WI38 (cell line): ENCODE measurements at regions not wholly inside any gene's neighbourhood (a gene's known extent, or its start where the extent isn't known, plus 50 kb on each side); places are given as distances from the start of the nearest gene placed in this dataset.

Experiments
- H3K4me3 ChIP-seq: 2 replicates; pipeline ENCODE4 v1.5.1; 2011; ENCODE audit warnings: low read depth, mild to moderate bottlenecking, control low read depth, low read length
- CTCF ChIP-seq: IDR thresholded peaks from 2 replicates; pipeline ENCODE4 v1.5.1; 2012; ENCODE audit warnings: low read depth, mild to moderate bottlenecking, control low read depth, low read length

DNA sequence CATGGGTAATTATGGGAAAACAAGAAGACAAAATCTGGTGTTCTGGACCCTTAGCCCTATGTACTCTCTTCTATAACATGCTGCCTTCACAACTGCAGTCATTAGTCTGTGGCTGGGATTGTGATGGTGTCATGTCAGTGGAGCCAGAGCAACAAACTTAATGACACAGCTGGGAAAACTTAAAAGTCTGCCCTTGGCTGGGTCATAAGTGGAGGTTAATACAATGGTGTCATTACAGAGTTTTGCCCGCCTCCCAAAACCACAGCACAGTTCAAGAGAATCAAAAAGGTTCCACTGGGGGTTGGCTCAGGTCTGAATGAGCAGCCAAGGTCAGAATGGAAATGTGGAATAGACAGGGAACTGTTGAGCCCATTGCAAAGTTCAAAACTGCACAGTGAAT is 455.7 kb upstream of the PIK3C3 start:
- no peak for TF ChIP-seq CTCF
- no peak overlapping the region for H3K4me3 ChIP-seq

DNA sequence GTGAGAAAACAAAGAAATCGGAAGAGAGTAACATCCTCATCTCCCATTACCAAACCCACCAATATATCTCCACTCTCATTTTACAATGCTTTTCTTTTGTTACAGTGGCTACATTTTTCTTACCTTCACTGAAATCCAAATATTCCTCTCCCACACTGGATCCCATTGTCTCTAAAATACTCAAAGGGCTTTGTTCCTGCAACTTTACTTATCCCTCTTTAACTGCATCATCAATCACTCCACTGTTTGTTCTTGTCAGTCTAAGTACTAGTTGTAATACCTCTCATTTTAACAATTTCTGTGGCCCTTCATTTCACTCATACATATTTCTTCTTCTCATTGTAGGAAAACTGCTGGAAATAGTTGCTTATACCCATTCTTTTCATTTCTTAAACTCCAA is 464.2 kb upstream of the PIK3C3 start:
- no peak for TF ChIP-seq CTCF
- H3K4me3 ChIP-seq = no peak overlapping the region

DNA sequence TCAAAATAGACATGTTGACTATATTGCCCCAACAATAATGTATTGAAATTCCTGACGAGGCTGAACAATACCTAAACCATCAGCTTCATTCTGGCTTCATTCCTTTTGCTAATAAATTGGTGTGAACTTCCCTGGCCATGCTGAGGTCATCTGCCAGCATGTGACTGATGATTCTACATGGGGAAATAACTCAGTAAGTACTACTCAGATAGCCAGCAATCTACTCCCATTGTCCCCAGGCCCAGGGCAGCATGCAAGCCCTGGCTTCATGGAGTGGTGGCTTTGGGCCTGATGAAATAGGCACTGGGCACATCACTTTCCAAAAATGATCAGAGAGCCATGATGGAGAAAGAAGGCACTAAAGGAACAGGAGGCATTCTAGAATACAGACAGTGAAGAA is 468.5 kb upstream of the PIK3C3 start:
- no peak for TF ChIP-seq CTCF
- H3K4me3 ChIP-seq = no peak overlapping the region

- TF ChIP-seq CTCF = no peak
- H3K4me3 ChIP-seq = no peak overlapping the region
Observed at GRCh38 chr18:41484069-41484468, 471.0 kb upstream of the PIK3C3 start.

DNA sequence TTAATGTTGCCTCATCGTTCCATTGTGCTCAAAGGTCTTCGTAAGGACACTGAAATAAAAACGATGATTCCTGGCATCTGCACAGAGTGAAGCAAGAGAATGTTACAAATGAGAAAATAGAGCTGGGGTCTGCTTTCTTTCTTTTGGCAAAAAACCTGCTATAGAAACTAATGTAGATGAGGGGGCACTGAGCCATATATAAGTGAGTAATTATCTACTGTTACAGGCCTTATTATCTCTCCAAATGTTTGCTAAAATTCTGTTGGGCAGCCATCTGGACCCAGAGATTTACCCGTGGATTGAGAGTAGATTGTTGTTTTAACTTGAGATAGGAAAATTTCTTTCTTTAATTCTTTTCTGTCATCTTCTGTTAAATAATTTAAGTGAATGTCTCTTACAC is 472.5 kb upstream of the PIK3C3 start:
- no peak for TF ChIP-seq CTCF
- H3K4me3 ChIP-seq = no peak overlapping the region

DNA sequence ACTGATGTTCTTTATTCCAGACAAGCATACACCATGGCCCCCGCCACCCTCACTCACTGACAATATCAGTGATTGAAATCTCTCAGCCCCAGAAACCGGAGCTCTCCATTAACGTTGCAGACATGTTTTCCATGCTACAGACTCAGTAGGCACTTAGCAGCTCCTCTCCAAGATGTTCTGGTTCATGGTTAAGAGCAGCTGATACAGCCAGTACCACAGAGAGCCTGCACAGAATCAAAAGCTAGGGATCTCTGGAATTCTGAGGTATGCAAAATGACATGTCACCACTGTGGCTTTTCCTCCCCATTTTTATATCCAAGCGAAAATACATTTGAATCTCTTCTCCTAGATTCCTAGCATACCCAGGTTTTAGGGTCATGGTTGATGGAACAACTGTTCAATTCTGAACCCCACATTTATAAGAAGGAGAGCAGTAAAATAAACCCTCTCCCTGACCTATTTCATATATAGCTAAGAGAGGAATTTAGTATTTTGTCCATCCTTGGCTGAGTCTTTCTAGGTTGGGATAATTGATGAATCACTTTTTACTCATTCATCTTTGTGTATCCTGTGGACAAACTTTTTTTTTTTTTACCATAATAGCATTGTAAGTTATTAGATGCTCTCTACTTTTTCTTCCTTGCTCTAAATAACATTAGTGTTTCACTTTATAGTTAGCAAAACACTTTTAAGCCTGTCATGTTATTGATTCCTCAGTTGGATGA is 488.4 kb upstream of the PIK3C3 start:
- H3K4me3 ChIP-seq = no peak overlapping the region
- TF ChIP-seq CTCF = no peak

DNA sequence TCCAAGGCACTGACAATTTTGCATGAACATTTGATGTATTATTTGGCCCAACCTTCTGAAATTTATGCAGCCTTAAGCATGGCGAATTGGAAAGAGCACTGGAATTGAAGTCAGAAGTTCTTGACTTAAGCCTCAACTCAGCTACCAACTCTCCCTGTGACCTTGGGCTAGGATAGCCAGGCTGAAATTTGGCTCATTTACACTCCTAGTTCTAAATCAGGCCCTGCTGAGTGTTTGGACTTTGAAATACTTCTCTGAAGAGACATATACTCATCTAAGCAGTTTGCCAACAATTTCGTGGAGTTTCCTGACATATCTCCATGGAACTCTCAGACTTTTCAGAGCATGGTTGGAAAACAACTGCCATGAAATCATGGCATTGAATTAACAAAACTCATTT is 489.6 kb upstream of the PIK3C3 start:
- H3K4me3 ChIP-seq = no peak overlapping the region
- no peak for TF ChIP-seq CTCF
